HG03139 (cell line): ENCODE measurements at regions not wholly inside any gene's neighbourhood (a gene's known extent, or its start where the extent isn't known, plus 50 kb on each side); places are given as distances from the start of the nearest gene placed in this dataset.

ENCODE experiments used
- ATAC-seq: cut with Tn5 transposase; IDR thresholded peaks from one replicate; pipeline ENCODE4 v1.9.1; 2021; ENCODE audit not compliant: unreplicated experiment

- no peak for ATAC-seq
These were observed 565.7 kb upstream of the ZEB2 start for GRCh38 chr2:145085612-145086011.

- no peak for ATAC-seq
These were observed 560.5 kb upstream of the ZEB2 start for GRCh38 chr2:145080426-145080825.

- no peak for ATAC-seq
These were observed 559.7 kb upstream of the ZEB2 start for GRCh38 chr2:145079641-145080040.

- no peak for ATAC-seq
These were observed 559.0 kb upstream of the ZEB2 start for GRCh38 chr2:145078923-145079322.

- ATAC-seq = no peak
These were observed 556.2 kb upstream of the ZEB2 start for GRCh38 chr2:145076085-145076484.

- no peak for ATAC-seq
These were observed 555.6 kb upstream of the ZEB2 start for GRCh38 chr2:145075454-145076062.

GRCh38 chr2:145070703-145071102 is 550.8 kb upstream of the ZEB2 start:
- ATAC-seq = no peak

GRCh38 chr2:145068509-145068908 is 548.6 kb upstream of the ZEB2 start:
- ATAC-seq = no peak

GRCh38 chr2:145067549-145068030 is 547.7 kb upstream of the ZEB2 start:
- ATAC-seq = no peak

- no peak for ATAC-seq
These were observed 547.1 kb upstream of the ZEB2 start for GRCh38 chr2:145066856-145067548.

- ATAC-seq = no peak
These were observed 546.3 kb upstream of the ZEB2 start for GRCh38 chr2:145066151-145066661.

- ATAC-seq = no peak
These were observed 545.4 kb upstream of the ZEB2 start for GRCh38 chr2:145065342-145065741.

- no peak for ATAC-seq
These were observed 544.6 kb upstream of the ZEB2 start for GRCh38 chr2:145064511-145064910.

GRCh38 chr2:145060876-145061275 is 541.0 kb upstream of the ZEB2 start:
- no peak for ATAC-seq

GRCh38 chr2:145059914-145060313 is 540.0 kb upstream of the ZEB2 start:
- no peak for ATAC-seq

GRCh38 chr2:145059343-145059742 is 539.4 kb upstream of the ZEB2 start:
- no peak for ATAC-seq

- no peak for ATAC-seq
These were observed 538.5 kb upstream of the ZEB2 start for GRCh38 chr2:145058457-145058856.

GRCh38 chr2:145055651-145056050 is 535.7 kb upstream of the ZEB2 start:
- no peak for ATAC-seq

- ATAC-seq = no peak
These were observed 530.2 kb upstream of the ZEB2 start for GRCh38 chr2:145050134-145050533.

GRCh38 chr2:145049475-145049874 is 529.6 kb upstream of the ZEB2 start:
- ATAC-seq = no peak

GRCh38 chr2:145047554-145047953 is 527.6 kb upstream of the ZEB2 start:
- ATAC-seq = no peak

- ATAC-seq = no peak
These were observed 524.6 kb upstream of the ZEB2 start for GRCh38 chr2:145044491-145044890.
